Hepatocyte (in vitro differentiated cells): ENCODE measurements at regions not wholly inside any gene's neighbourhood (a gene's known extent, or its start where the extent isn't known, plus 50 kb on each side); places are given as distances from the start of the nearest gene placed in this dataset.

Experiments used
- EZH2 ChIP-seq: fragments of 200-600 bp; sonication (generic); IDR thresholded peaks from 2 replicates; pipeline ENCODE4 v1.6.1; 2016; ENCODE audit warnings: antibody characterized with exemption, mild to moderate bottlenecking, borderline replicate concordance
- TF ChIP-seq, protein P1 (sequence below): fragments of 200-600 bp; sonication (generic); IDR thresholded peaks from 2 replicates; pipeline ENCODE4 v1.5.1; 2016; ENCODE audit warnings: antibody characterized with exemption, mild to moderate bottlenecking; ENCODE audit not compliant: poor library complexity

DNA sequence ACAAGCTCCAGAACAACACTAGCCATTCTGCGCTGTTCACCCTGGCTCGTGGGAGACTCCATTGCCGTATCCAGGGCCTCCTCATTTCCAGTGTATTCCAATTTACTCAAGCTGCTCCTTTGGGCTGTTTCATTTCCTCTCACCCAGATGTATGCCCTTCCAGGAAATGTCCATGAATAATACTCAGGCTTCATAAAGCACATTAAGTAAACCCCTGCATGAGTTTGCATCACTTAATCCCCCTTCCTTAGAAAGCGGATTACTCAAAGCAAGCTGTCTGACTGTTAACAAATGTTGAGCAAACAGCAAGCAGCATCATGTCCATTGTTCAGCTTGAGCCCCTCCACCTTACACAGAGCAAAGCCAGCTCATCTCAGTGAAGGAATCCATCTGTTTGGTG lies 403.6 kb upstream of the PBX1 start:
- TF ChIP-seq, protein P1, sequence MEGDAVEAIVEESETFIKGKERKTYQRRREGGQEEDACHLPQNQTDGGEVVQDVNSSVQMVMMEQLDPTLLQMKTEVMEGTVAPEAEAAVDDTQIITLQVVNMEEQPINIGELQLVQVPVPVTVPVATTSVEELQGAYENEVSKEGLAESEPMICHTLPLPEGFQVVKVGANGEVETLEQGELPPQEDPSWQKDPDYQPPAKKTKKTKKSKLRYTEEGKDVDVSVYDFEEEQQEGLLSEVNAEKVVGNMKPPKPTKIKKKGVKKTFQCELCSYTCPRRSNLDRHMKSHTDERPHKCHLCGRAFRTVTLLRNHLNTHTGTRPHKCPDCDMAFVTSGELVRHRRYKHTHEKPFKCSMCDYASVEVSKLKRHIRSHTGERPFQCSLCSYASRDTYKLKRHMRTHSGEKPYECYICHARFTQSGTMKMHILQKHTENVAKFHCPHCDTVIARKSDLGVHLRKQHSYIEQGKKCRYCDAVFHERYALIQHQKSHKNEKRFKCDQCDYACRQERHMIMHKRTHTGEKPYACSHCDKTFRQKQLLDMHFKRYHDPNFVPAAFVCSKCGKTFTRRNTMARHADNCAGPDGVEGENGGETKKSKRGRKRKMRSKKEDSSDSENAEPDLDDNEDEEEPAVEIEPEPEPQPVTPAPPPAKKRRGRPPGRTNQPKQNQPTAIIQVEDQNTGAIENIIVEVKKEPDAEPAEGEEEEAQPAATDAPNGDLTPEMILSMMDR: no peak
- no peak for TF ChIP-seq EZH2
